ENCODE measurements at regions not wholly inside any gene's neighbourhood (a gene's known extent, or its start where the extent isn't known, plus 50 kb on each side); places are given as distances from the start of the nearest gene placed in this dataset.

- no peak overlapping the region for H3K4me3 ChIP-seq (replicated peaks; ENCODE audit: insufficient read depth, low read length)
- H3K27ac ChIP-seq (replicated peaks), result no peak overlapping the region
- TF ChIP-seq CTCF (IDR thresholded peaks at IDR 0.05; ENCODE audit: insufficient read depth, low read length), result no peak
- TF ChIP-seq SPI1 (IDR thresholded peaks at IDR 0.05; ENCODE audit: borderline replicate concordance, low read depth), result no peak
- TF ChIP-seq REST (IDR thresholded peaks at IDR 0.05; ENCODE audit: insufficient replicate concordance, low read depth), result no peak
- TF ChIP-seq GABPA (IDR thresholded peaks at IDR 0.05; ENCODE audit: low read depth), result no peak
- TF ChIP-seq POLR2AphosphoS5 (IDR thresholded peaks at IDR 0.05; ENCODE audit: low read depth), result no peak
- no peaks in the 10 kb centered on the region for H3K27me3 ChIP-seq (ENCODE audit: insufficient read depth, poor library complexity, severe bottlenecking)
- no peak for DNase-seq (ENCODE audit: low read depth in 1 of 2, low spot score in 1 of 2)
Measured at GRCh38 chr6:151753581-151753980, 53.9 kb upstream of the ESR1 start.

GRCh38 chr6:151757506-151757955 lies 50.0 kb upstream of the ESR1 start:
- peaks cover 2% of the 10 kb centered on the region for H3K27me3 ChIP-seq (ENCODE audit: insufficient read depth, poor library complexity, severe bottlenecking)
- TF ChIP-seq GABPA (IDR thresholded peaks at IDR 0.05; ENCODE audit: low read depth), result no peak
- TF ChIP-seq POLR2AphosphoS5 (IDR thresholded peaks at IDR 0.05; ENCODE audit: low read depth), result no peak
- no peak for TF ChIP-seq REST (IDR thresholded peaks at IDR 0.05; ENCODE audit: insufficient replicate concordance, low read depth)
- TF ChIP-seq SPI1 (IDR thresholded peaks at IDR 0.05; ENCODE audit: borderline replicate concordance, low read depth), result no peak
- TF ChIP-seq CTCF (IDR thresholded peaks at IDR 0.05; ENCODE audit: insufficient read depth, low read length), result no peak

More at GRCh38 chr6:151757506-151757955, 50.0 kb upstream of the ESR1 start:
- DNase-seq (ENCODE audit: low read depth in 1 of 2, low spot score in 1 of 2), result no peak
- no peak overlapping the region for H3K27ac ChIP-seq (replicated peaks)
- H3K4me3 ChIP-seq (replicated peaks; ENCODE audit: insufficient read depth, low read length), result no peak overlapping the region
